ENCODE measurements at regions not wholly inside any gene's neighbourhood (a gene's known extent, or its start where the extent isn't known, plus 50 kb on each side); places are given as distances from the start of the nearest gene placed in this dataset.

DNA sequence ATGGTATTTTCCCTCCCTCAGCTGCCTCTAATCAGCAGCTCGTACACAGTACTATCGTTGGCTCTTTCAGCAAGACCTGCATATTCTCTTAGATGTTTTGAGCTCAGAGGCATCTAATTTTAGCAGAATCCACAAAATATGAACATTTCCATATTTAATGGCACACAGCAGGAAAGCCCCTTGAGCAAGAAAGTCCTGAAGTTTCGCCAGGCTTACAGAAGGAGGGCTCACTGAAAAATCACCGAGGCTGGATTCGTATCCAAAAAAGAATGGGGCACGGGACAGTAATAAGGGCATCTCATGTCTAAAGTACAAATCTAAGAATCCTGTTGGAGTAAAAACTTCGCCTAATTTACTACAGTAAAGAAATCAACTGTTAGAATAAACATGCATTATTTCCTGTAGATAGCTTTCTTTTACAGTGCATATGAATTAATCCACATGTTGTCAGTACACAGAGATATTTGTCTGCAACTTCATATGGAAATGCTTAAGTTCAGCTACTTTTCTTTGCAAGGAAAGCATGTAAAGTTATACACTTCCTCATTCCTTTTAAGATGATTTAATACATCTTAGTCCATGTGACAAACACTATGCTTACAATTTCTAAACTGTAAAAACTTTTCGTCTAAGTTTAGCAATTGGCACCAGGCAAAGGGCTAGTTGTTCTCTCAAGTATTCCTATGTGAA is 1205.3 kb upstream of the ADGRL4 start:
- Histone ChIP-seq H3K4me3 (ENCODE audit: low read length) (no peak overlapping the region), H3K9me3 (replicated peaks; ENCODE audit: insufficient read depth, low read length) (no peaks in the 10 kb centered on the region), H3K9me2 (replicated peaks; ENCODE audit: insufficient read depth, low read length) (no peaks in the 10 kb centered on the region), H3K36me3 (replicated peaks; ENCODE audit: insufficient read depth, low read length) (no peaks in the 10 kb centered on the region), H3K4me1 (ENCODE audit: low read length) (peaks cover 13% of the 10 kb centered on the region), H3K9ac (ENCODE audit: low read length) (no peak overlapping the region), H3K79me2 (ENCODE audit: low read length) (no peaks in the 10 kb centered on the region), H3K4me2 (ENCODE audit: low read depth, low read length) (no peak overlapping the region), H4K20me1 (ENCODE audit: insufficient read depth, low read length) (no peaks in the 10 kb centered on the region), H3F3A (ENCODE audit: insufficient read depth, low read length) (0 out of 2 replicates have a peak, but pooled peaks cover 5% of the 10 kb centered on the region), H2AFZ (ENCODE audit: low read length) (no peak overlapping the region), H3K27me3 (replicated peaks; ENCODE audit: insufficient read depth, low read length) (no peaks in the 10 kb centered on the region), H3K27ac (ENCODE audit: low read length) (no peak overlapping the region)
- TF ChIP-seq EZH2 (optimal IDR thresholded peaks at IDR 0.05; ENCODE audit: low read depth, low read length): no peak
- TF ChIP-seq, protein P1, sequence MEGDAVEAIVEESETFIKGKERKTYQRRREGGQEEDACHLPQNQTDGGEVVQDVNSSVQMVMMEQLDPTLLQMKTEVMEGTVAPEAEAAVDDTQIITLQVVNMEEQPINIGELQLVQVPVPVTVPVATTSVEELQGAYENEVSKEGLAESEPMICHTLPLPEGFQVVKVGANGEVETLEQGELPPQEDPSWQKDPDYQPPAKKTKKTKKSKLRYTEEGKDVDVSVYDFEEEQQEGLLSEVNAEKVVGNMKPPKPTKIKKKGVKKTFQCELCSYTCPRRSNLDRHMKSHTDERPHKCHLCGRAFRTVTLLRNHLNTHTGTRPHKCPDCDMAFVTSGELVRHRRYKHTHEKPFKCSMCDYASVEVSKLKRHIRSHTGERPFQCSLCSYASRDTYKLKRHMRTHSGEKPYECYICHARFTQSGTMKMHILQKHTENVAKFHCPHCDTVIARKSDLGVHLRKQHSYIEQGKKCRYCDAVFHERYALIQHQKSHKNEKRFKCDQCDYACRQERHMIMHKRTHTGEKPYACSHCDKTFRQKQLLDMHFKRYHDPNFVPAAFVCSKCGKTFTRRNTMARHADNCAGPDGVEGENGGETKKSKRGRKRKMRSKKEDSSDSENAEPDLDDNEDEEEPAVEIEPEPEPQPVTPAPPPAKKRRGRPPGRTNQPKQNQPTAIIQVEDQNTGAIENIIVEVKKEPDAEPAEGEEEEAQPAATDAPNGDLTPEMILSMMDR (IDR thresholded peaks at IDR 0.05; ENCODE audit: low read length): no peak
- no peak for TF ChIP-seq EZH2phosphoT487 (IDR thresholded peaks at IDR 0.05; ENCODE audit: low read length)
- DNase-seq: no peak

DNA sequence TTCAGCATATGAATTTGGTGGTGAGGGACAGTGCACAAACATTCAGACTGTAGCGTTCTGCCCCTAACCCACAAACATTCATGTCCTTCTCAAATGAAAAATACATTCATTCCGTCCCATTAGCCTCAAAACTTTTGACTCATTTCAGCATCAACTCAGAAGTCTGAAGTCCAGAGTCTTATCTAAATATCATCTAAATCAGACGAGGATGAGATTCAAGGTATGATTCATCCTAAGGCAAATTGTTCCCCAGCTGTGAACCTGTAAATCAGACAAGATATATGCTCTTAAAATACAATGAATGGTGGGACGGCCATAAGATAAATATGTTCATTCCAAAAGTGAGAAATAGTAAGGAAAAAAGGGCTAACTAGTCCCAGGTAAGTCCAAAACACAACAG is 1195.6 kb upstream of the ADGRL4 start:
- DNase-seq: no peak
- no peaks in the 10 kb centered on the region for H4K20me1 ChIP-seq (ENCODE audit: insufficient read depth, low read length)
- no peak overlapping the region for H3K9ac ChIP-seq (ENCODE audit: low read length)
- no peak overlapping the region for H3K4me2 ChIP-seq (ENCODE audit: low read depth, low read length)
- no peaks in the 10 kb centered on the region for H3K36me3 ChIP-seq (replicated peaks; ENCODE audit: insufficient read depth, low read length)
- no peak overlapping the region for H3K27ac ChIP-seq (ENCODE audit: low read length)
- no peaks in the 10 kb centered on the region for H3K27me3 ChIP-seq (replicated peaks; ENCODE audit: insufficient read depth, low read length)
- H3F3A ChIP-seq (ENCODE audit: insufficient read depth, low read length): no peaks in the 10 kb centered on the region
- H3K4me3 ChIP-seq (ENCODE audit: low read length): no peak overlapping the region
- H3K9me2 ChIP-seq (replicated peaks; ENCODE audit: insufficient read depth, low read length): no peaks in the 10 kb centered on the region
- H3K79me2 ChIP-seq (ENCODE audit: low read length): no peaks in the 10 kb centered on the region
- H3K9me3 ChIP-seq (replicated peaks; ENCODE audit: insufficient read depth, low read length): no peaks in the 10 kb centered on the region
- no peak overlapping the region for H2AFZ ChIP-seq (ENCODE audit: low read length)
- H3K4me1 ChIP-seq (ENCODE audit: low read length): no peaks in the 10 kb centered on the region
- no peak for TF ChIP-seq EZH2 (optimal IDR thresholded peaks at IDR 0.05; ENCODE audit: low read depth, low read length)
- no peak for TF ChIP-seq EZH2phosphoT487 (IDR thresholded peaks at IDR 0.05; ENCODE audit: low read length)
- TF ChIP-seq, protein P1 (IDR thresholded peaks at IDR 0.05; ENCODE audit: low read length): no peak

DNA sequence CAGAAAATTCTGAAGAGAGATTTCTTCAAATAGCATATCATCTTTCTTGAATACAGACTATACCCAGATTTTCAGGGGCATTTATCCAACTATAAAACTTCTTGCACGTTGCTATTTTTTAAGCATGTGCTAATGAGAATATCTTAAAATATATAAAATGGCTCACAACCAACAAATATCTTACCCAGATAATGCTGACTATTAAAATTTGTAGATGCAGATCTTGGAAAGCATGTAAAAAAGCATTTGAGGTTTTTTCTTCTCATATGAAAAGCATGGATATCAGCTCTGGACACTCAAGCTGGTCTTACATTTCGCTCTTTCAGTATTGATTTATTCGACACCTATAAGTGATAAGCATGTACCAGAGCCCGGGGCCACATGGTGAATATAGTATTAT is 1187.7 kb upstream of the ADGRL4 start:
- H4K20me1 ChIP-seq (ENCODE audit: insufficient read depth, low read length): no peaks in the 10 kb centered on the region
- no peak overlapping the region for H3K4me2 ChIP-seq (ENCODE audit: low read depth, low read length)
- no peaks in the 10 kb centered on the region for H3F3A ChIP-seq (ENCODE audit: insufficient read depth, low read length)
- H3K9ac ChIP-seq (ENCODE audit: low read length): no peak overlapping the region
- no peaks in the 10 kb centered on the region for H3K9me2 ChIP-seq (replicated peaks; ENCODE audit: insufficient read depth, low read length)
- H3K36me3 ChIP-seq (replicated peaks; ENCODE audit: insufficient read depth, low read length): no peaks in the 10 kb centered on the region
- no peak overlapping the region for H3K27ac ChIP-seq (ENCODE audit: low read length)
- TF ChIP-seq, protein P1 (IDR thresholded peaks at IDR 0.05; ENCODE audit: low read length): no peak
- TF ChIP-seq EZH2phosphoT487 (IDR thresholded peaks at IDR 0.05; ENCODE audit: low read length): no peak
- no peak for TF ChIP-seq EZH2 (optimal IDR thresholded peaks at IDR 0.05; ENCODE audit: low read depth, low read length)
- H2AFZ ChIP-seq (ENCODE audit: low read length): no peak overlapping the region
- H3K27me3 ChIP-seq (replicated peaks; ENCODE audit: insufficient read depth, low read length): no peaks in the 10 kb centered on the region
- no peaks in the 10 kb centered on the region for H3K9me3 ChIP-seq (replicated peaks; ENCODE audit: insufficient read depth, low read length)
- no peak for DNase-seq
- no peak overlapping the region for H3K4me3 ChIP-seq (ENCODE audit: low read length)
- no peaks in the 10 kb centered on the region for H3K79me2 ChIP-seq (ENCODE audit: low read length)
- no peaks in the 10 kb centered on the region for H3K4me1 ChIP-seq (ENCODE audit: low read length)

All from MM.1S (cell line).